K562 (cell line): ENCODE measurements at regions not wholly inside any gene's neighbourhood (a gene's known extent, or its start where the extent isn't known, plus 50 kb on each side); places are given as distances from the start of the nearest gene placed in this dataset.

Source experiments
- ATAC-seq: fragments of 200-7000 bp; cut with Tn5 transposase; 3 replicates; pipeline ENCODE4 v1.9.1; 2020; ENCODE audit warnings: moderate library complexity
- BruUV-seq: library from RNA; stranded (reverse); fragments of 400-500 nt; replicated peaks from 2 replicates; lab custom pipeline; 2021; lab: Mats Ljungman, UMichigan
- CTCF ChIA-PET: fragments of 300-600 bp; formaldehyde crosslinking; extraction: SDS; loops from one replicate; lab custom pipeline; 2021; ENCODE audit warnings: low intra/inter-chr PET ratio; lab: Yijun Ruan, JAX
- POLR2A ChIA-PET: fragments of 300-600, 350-650 bp; sonication (Branson Sonifier 250); formaldehyde crosslinking; extraction: SDS; loops from one replicate; lab custom pipeline; 2021; ENCODE audit warnings: antibody characterized with exemption, inconsistent platforms; lab: Yijun Ruan, JAX
- DNase-seq, 4 experiments: peaks; one replicate each; pipeline versions ENCODE4 v3.0.0 to v3.0.0-alpha.2; 2011 to 2018; ENCODE audit warnings: low spot score in 3 of 4, mixed read lengths in 3 of 4; ENCODE audit errors: extremely low read depth in 1 of 4
- FAIRE-seq: peaks from 2 replicates; lab custom pipeline; 2011; peaks lifted over from hg19 to GRCh38; lab: Jason Lieb, UNC
- H2AFZ ChIP-seq: 2 replicates; pipeline ENCODE4 v1.6.0; 2011; ENCODE audit warnings: low read depth, low read length, control low read depth, inconsistent platforms
- H3K27ac ChIP-seq: fragments of 200-600 bp; 3 replicates; pipeline ENCODE4 v1.8.0; 2011; ENCODE audit warnings: low read depth, mild to moderate bottlenecking, control low read depth, inconsistent platforms, low read length, moderate library complexity, mixed read lengths; ENCODE audit errors: extremely low read depth
- H3K27me3 ChIP-seq, 2 experiments: fragments of 300-600 bp in 1 of 2; 2 replicates in 1 of 2; 3 replicates in 1 of 2; pipeline versions ENCODE4 v1.6.0 to v1.8.0; 2011; ENCODE audit warnings: inconsistent platforms in 2 of 2, low read length in 2 of 2, mild to moderate bottlenecking in 1 of 2, mixed read lengths in 1 of 2, moderate library complexity in 1 of 2; ENCODE audit not compliant: control insufficient read depth in 2 of 2, insufficient read depth in 2 of 2
- H3K36me3 ChIP-seq: fragments of 300-600 bp; 3 replicates; pipeline ENCODE4 v1.8.0; 2011; ENCODE audit warnings: mild to moderate bottlenecking, low read length, inconsistent platforms; ENCODE audit not compliant: control insufficient read depth, insufficient read depth
- H3K4me1 ChIP-seq, 2 experiments: fragments of 200-600 bp in 1 of 2; replicated peaks in 1 of 2; 2 replicates in 1 of 2; 3 replicates in 1 of 2; pipeline versions ENCODE4 v1.5.1 to v1.8.0; 2011; ENCODE audit warnings: inconsistent platforms in 2 of 2, low read length in 2 of 2, mild to moderate bottlenecking in 1 of 2, mixed read lengths in 1 of 2, moderate library complexity in 1 of 2; ENCODE audit not compliant: control insufficient read depth in 2 of 2, insufficient read depth in 2 of 2
- H3K4me2 ChIP-seq: 2 replicates; pipeline ENCODE4 v1.6.1; 2011; ENCODE audit warnings: low read length, control low read depth, inconsistent platforms, mixed read lengths; ENCODE audit not compliant: insufficient read depth
- H3K4me3 ChIP-seq: fragments of 200-600 bp; sonication (generic), shearing (Covaris generic); 2 replicates; pipeline ENCODE4 v1.5.1; 2016; ENCODE audit warnings: control low read depth, inconsistent platforms
- H3K79me2 ChIP-seq: fragments of 200-600 bp; 3 replicates; pipeline ENCODE4 v1.8.0; 2011; ENCODE audit warnings: low read length, inconsistent platforms; ENCODE audit not compliant: control insufficient read depth, insufficient read depth
- H3K9ac ChIP-seq, 2 experiments: 2 replicates each; pipeline versions ENCODE4 v1.6.0 to v1.6.1; 2011; ENCODE audit warnings: low read depth in 2 of 2, low read length in 2 of 2, control low read depth in 1 of 2, inconsistent platforms in 1 of 2, mild to moderate bottlenecking in 1 of 2, mixed read lengths in 1 of 2; ENCODE audit not compliant: insufficient read depth in 1 of 2
- H3K9me1 ChIP-seq: one replicate; pipeline ENCODE4 v1.6.0; 2011; ENCODE audit warnings: inconsistent platforms, mild to moderate bottlenecking, low read length, moderate library complexity; ENCODE audit not compliant: control insufficient read depth, insufficient read depth
- H3K9me3 ChIP-seq: replicated peaks from 2 replicates; pipeline ENCODE4 v1.5.1; 2011; ENCODE audit warnings: low read depth, low read length, inconsistent platforms; ENCODE audit not compliant: control insufficient read depth, insufficient read depth
- H4K20me1 ChIP-seq: replicated peaks from 2 replicates; pipeline ENCODE4 v1.6.1; 2011; ENCODE audit warnings: low read length, inconsistent platforms, mixed read lengths; ENCODE audit not compliant: control insufficient read depth, insufficient read depth
- COPS2 ChIP-seq: fragments of 450-650 bp; conservative IDR thresholded peaks from 2 replicates; pipeline ENCODE4 v1.6.1; 2016; ENCODE audit warnings: mild to moderate bottlenecking, moderate library complexity
- NFE2 ChIP-seq: IDR thresholded peaks from 2 replicates; pipeline ENCODE4 v1.6.1; 2014; ENCODE audit warnings: antibody characterized with exemption, low read depth
- NFYB ChIP-seq: IDR thresholded peaks from 2 replicates; pipeline ENCODE4 v1.6.1; 2011; ENCODE audit warnings: mild to moderate bottlenecking, moderate library complexity; ENCODE audit not compliant: insufficient read length; ENCODE audit errors: extremely low read depth
- RNF219 ChIP-seq: fragments of 250-450 bp; sonication (Bioruptor Pico); IDR thresholded peaks from 2 replicates; pipeline ENCODE4 v1.5.0; 2022; ENCODE audit warnings: mild to moderate bottlenecking
- SP1 ChIP-seq: sonication (generic); formaldehyde crosslinking; IDR thresholded peaks from 2 replicates; pipeline ENCODE4 v1.8.1; 2022; ENCODE audit warnings: mild to moderate bottlenecking, missing genetic modification reagents
- USF2 ChIP-seq: sonication (generic); formaldehyde crosslinking; IDR thresholded peaks from 2 replicates; pipeline ENCODE4 v1.5.0; 2020; ENCODE audit warnings: missing genetic modification reagents
- ZBTB11 ChIP-seq, 3 experiments: fragments of 200-800 bp in 1 of 3; fragments of 250-450 bp in 1 of 3; fragments of 450-650 bp in 1 of 3; sonication (Bioruptor Pico) in 1 of 3; sonication (Bioruptor generic) in 1 of 3; formaldehyde crosslinking in 1 of 3; IDR thresholded peaks; 2 replicates each; pipeline versions ENCODE4 v1.6.1 to v1.8.0; 2016 to 2022; ENCODE audit warnings: mild to moderate bottlenecking in 2 of 3, missing genetic modification characterization in 2 of 3, missing compliant biosample characterization in 1 of 3, moderate library complexity in 1 of 3
- ZNF197 ChIP-seq: fragments of 200-800 bp; sonication (Bioruptor generic); IDR thresholded peaks from 2 replicates; pipeline ENCODE4 v1.6.1; 2016; ENCODE audit warnings: low read depth, missing genetic modification characterization, missing compliant biosample characterization
- ZNF778 ChIP-seq: fragments of 450-650 bp; formaldehyde crosslinking; IDR thresholded peaks from 2 replicates; pipeline ENCODE4 v1.4.0; 2020; ENCODE audit warnings: mild to moderate bottlenecking, moderate library complexity
- WGBS: fragments of 100-300 bp; shearing (Covaris generic); methylation state at CpG from one replicate; pipeline ENCODE4 v1.1.6; 2016; ENCODE audit warnings: low coverage, mixed read lengths; ENCODE audit not compliant: insufficient coverage; ENCODE audit errors: missing lambda C conversion rate; 5-methylcytosine and 5-hydroxymethylcytosine counted together
- in situ Hi-C: fragments of 300-500 bp; cut with MboI; formaldehyde crosslinking; loops from 4 replicates; pipeline ENCODE4 v1.15.0; 2018; ENCODE audit warnings: inconsistent platforms, mixed read lengths
- intact Hi-C: fragments of 100-400 bp; cut with micrococcal nuclease; formaldehyde crosslinking; loops from 2 replicates; pipeline ENCODE4 v1.14.2; 2022

- Histone ChIP-seq H2AFZ (no peak overlapping the region), H3K4me2 (no peak overlapping the region), H3K36me3 (no peaks in the 10 kb centered on the region), H3K79me2 (no peaks in the 10 kb centered on the region), H3K9ac (no peak overlapping the region), H3K27me3 (no peaks in the 10 kb centered on the region), H3K9me3 (no peaks in the 10 kb centered on the region), H3K9me1 (no peaks in the 10 kb centered on the region), H3K4me3 (no peak overlapping the region), H4K20me1 (no peaks in the 10 kb centered on the region), H3K4me1 (no peaks in the 10 kb centered on the region), H3K27ac (no peak overlapping the region)
- DNase-seq (peak in 1 of 4 experiments; percentile 7), ATAC-seq (no peak), FAIRE-seq (no peak)
- BruUV-seq: no TSS peak
- ChIA-PET POLR2A (interaction anchor here (0.7 kb wide), 1 partner anchor 562 kb away, joined by 4 read pairs; no protein-coding TSS in a partner anchor), CTCF (no interaction called here)
- in situ Hi-C loops (no loop called here), intact Hi-C loops (no loop called here)
- TF ChIP-seq USF2 (CRISPR knock-in tag) (0 out of 2 replicates have a peak, but pooled peaks have one; percentile 6), NFE2 (no peak), NFYB (peak; percentile 37), SP1 (CRISPR knock-in tag) (no peak)
- WGBS: 20% methylated on average over 1 of the region's 1 CpG
These were observed 52.9 kb upstream of the SNRPB2 start for GRCh38 chr20:16676891-16677290.

- Histone ChIP-seq H3K27me3 (no peaks in the 10 kb centered on the region), H3K9me1 (no peaks in the 10 kb centered on the region), H3K9me3 (no peaks in the 10 kb centered on the region), H3K4me1 (no peaks in the 10 kb centered on the region), H3K79me2 (no peaks in the 10 kb centered on the region), H4K20me1 (no peaks in the 10 kb centered on the region), H3K36me3 (no peaks in the 10 kb centered on the region), H3K27ac (no peak overlapping the region), H2AFZ (no peak overlapping the region), H3K4me2 (no peak overlapping the region), H3K4me3 (no peak overlapping the region), H3K9ac (no peak overlapping the region)
- ChIA-PET POLR2A (no interaction called here), CTCF (no interaction called here)
- FAIRE-seq (no peak), DNase-seq (no peak), ATAC-seq (no peak)
- intact Hi-C loops (no loop called here), in situ Hi-C loops (no loop called here)
- WGBS: 0% methylated on average over 4 of the region's 4 CpGs
- no TSS peak for BruUV-seq
- TF ChIP-seq RNF219 (CRISPR knock-in tag): no peak
- no peak for TF ChIP-seq COPS2
- no peak for TF ChIP-seq ZNF197 (CRISPR knock-in tag)
- no peak for TF ChIP-seq ZNF778 (CRISPR knock-in tag)
- no peak for TF ChIP-seq ZBTB11 (CRISPR knock-in tag; IDR thresholded peaks at IDR 0.05)
These were observed 54.7 kb upstream of the SNRPB2 start for GRCh38 chr20:16675001-16675564.
